Trophoblast cell (in vitro differentiated cells and primary cell): ENCODE measurements at regions not wholly inside any gene's neighbourhood (a gene's known extent, or its start where the extent isn't known, plus 50 kb on each side); places are given as distances from the start of the nearest gene placed in this dataset.

Source experiments
- DNase-seq, 2 donors: peaks; one replicate each; pipeline ENCODE4 v3.0.0-alpha.2; 2016
- H2AFZ ChIP-seq: 2 replicates; pipeline ENCODE4 v1.6.1; 2013; ENCODE audit warnings: low read length, moderate library complexity, mild to moderate bottlenecking; ENCODE audit not compliant: insufficient read depth, poor library complexity
- H2AK5ac ChIP-seq: 2 replicates; pipeline ENCODE4 v1.6.1; 2013; ENCODE audit warnings: mild to moderate bottlenecking, low read length
- H2BK120ac ChIP-seq: 2 replicates; pipeline ENCODE4 v1.6.1; 2013; ENCODE audit warnings: low read length, mild to moderate bottlenecking, moderate library complexity; ENCODE audit not compliant: insufficient read depth, poor library complexity
- H2BK12ac ChIP-seq: 2 replicates; pipeline ENCODE4 v1.6.1; 2013; ENCODE audit warnings: mild to moderate bottlenecking, low read length, moderate library complexity
- H2BK5ac ChIP-seq: 2 replicates; pipeline ENCODE4 v1.6.1; 2013; ENCODE audit warnings: low read length, low read depth, moderate library complexity, mild to moderate bottlenecking; ENCODE audit not compliant: poor library complexity
- H3K14ac ChIP-seq: 2 replicates; pipeline ENCODE4 v1.6.1; 2013; ENCODE audit warnings: mild to moderate bottlenecking, low read length
- H3K18ac ChIP-seq: 2 replicates; pipeline ENCODE4 v1.6.1; 2013; ENCODE audit warnings: mild to moderate bottlenecking, low read length
- H3K23ac ChIP-seq: 2 replicates; pipeline ENCODE4 v1.6.1; 2013; ENCODE audit warnings: low read length
- H3K27ac ChIP-seq: 2 replicates; pipeline ENCODE4 v1.5.1; 2013; ENCODE audit warnings: low read depth, mild to moderate bottlenecking, inconsistent platforms, low read length, moderate library complexity
- H3K27me3 ChIP-seq: 2 replicates; pipeline ENCODE4 v1.6.1; 2013; ENCODE audit warnings: inconsistent platforms, mild to moderate bottlenecking, low read length, moderate library complexity; ENCODE audit not compliant: insufficient read depth
- H3K36me3 ChIP-seq, 2 experiments: 1 replicate in 1 of 2; 2 replicates in 1 of 2; pipeline ENCODE4 v1.6.1; 2013; ENCODE audit warnings: low read length in 2 of 2, mild to moderate bottlenecking in 2 of 2, moderate library complexity in 1 of 2; ENCODE audit not compliant: insufficient read depth in 2 of 2, control insufficient read depth in 1 of 2
- H3K4ac ChIP-seq: 2 replicates; pipeline ENCODE4 v1.6.1; 2013; ENCODE audit warnings: low read depth, mild to moderate bottlenecking, low read length, moderate library complexity
- H3K4me1 ChIP-seq, 2 experiments: 1 replicate in 1 of 2; 2 replicates in 1 of 2; pipeline ENCODE4 v1.6.1; 2013; ENCODE audit warnings: low read length in 2 of 2, mild to moderate bottlenecking in 2 of 2, moderate library complexity in 1 of 2; ENCODE audit not compliant: insufficient read depth in 2 of 2, control insufficient read depth in 1 of 2
- H3K4me2 ChIP-seq: 2 replicates; pipeline ENCODE4 v1.6.1; 2013; ENCODE audit warnings: inconsistent platforms, mild to moderate bottlenecking, low read length, moderate library complexity
- H3K4me3 ChIP-seq: 2 replicates; pipeline ENCODE4 v1.5.1; 2013; ENCODE audit warnings: mild to moderate bottlenecking, low read depth, low read length, inconsistent platforms
- H3K79me1 ChIP-seq: one replicate; pipeline ENCODE4 v1.6.1; 2013; ENCODE audit warnings: low read length
- H3K79me2 ChIP-seq: 2 replicates; pipeline ENCODE4 v1.6.1; 2013; ENCODE audit warnings: low read length, mild to moderate bottlenecking; ENCODE audit not compliant: control insufficient read depth, insufficient read depth, poor library complexity
- H3K9ac ChIP-seq: 2 replicates; pipeline ENCODE4 v1.6.1; 2013; ENCODE audit warnings: mild to moderate bottlenecking, low read length
- H3K9me3 ChIP-seq: 2 replicates; pipeline ENCODE4 v1.6.1; 2013; ENCODE audit warnings: low read depth, mild to moderate bottlenecking, control low read depth, inconsistent platforms, low read length; ENCODE audit not compliant: insufficient read depth
- H4K12ac ChIP-seq: 2 replicates; pipeline ENCODE4 v1.6.1; 2013; ENCODE audit warnings: low read depth, mild to moderate bottlenecking, low read length, moderate library complexity
- H4K8ac ChIP-seq: 2 replicates; pipeline ENCODE4 v1.6.1; 2013; ENCODE audit warnings: low read depth, mild to moderate bottlenecking, low read length, moderate library complexity
- H4K91ac ChIP-seq: one replicate; pipeline ENCODE4 v1.6.1; 2013; ENCODE audit warnings: low read depth, mild to moderate bottlenecking, low read length, moderate library complexity
- WGBS: extraction: QIAGEN DNeasy Blood & Tissue Kit; methylation state at CpG from one replicate; pipeline ENCODE4 v1.1.7; 2013; ENCODE audit warnings: missing lambda C conversion rate; ENCODE audit not compliant: insufficient read length, insufficient coverage; ENCODE audit errors: extremely low coverage; 5-methylcytosine and 5-hydroxymethylcytosine counted together

DNA sequence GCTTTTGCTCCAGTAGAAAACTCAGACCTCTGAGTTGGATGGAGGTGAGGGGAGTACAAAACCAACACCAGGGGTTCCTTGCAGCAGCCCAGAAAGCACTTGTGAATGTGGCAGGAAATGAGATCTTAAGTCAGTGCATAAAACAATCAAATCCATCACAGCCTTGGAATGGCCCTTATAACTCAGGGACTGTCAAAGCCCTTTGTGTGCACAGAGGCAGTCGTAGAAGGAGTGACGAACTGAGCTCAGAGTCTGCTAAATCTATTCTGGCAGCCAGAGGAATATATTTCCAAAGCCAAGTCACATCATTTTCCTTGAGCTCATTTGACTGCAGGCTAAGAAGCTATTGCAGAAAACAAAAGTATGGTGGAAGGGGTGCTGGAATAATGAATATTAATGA is 676.6 kb downstream of the DHX35 start:
- Histone ChIP-seq H3K14ac (no peak overlapping the region), H3K27me3 (no peaks in the 10 kb centered on the region), H3K4me2 (no peak overlapping the region), H4K12ac (no peak overlapping the region), H3K9ac (no peak overlapping the region), H3K4me1 (no peaks in the 10 kb centered on the region), H2AFZ (no peak overlapping the region), H3K27ac (no peak overlapping the region), H2AK5ac (no peak overlapping the region), H2BK5ac (no peak overlapping the region), H3K23ac (no peak overlapping the region), H4K91ac (no peak overlapping the region), H3K9me3 (no peaks in the 10 kb centered on the region), H3K79me1 (no peaks in the 10 kb centered on the region), H3K4me3 (no peak overlapping the region), H3K18ac (no peak overlapping the region), H2BK12ac (no peak overlapping the region), H4K8ac (no peak overlapping the region), H3K4ac (no peak overlapping the region), H3K79me2 (no peaks in the 10 kb centered on the region), H3K36me3 (no peaks in the 10 kb centered on the region), H2BK120ac (no peak overlapping the region)
- WGBS = no CpG with 5 or more reads among the region's 2 CpGs
- DNase-seq = no peak

DNA sequence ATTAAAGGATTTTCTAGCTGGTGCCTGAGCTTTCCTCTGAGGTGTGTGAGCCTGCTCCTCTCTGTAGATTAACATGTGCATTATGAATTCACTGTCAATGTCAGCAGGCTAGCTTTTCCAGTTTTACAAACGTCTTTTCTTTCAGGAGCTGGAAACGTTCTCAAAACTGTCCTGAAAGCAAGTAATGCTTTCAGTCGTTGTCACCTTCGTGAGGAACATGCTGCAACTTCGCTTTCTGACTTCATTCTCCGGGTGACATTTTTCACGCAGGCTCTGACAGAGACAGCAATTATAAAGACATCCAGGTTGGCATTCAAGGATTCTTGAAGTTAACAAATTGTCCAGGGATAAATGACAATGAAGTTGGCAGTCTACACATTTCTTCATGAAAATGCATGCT is 671.5 kb downstream of the DHX35 start:
- Histone ChIP-seq H3K27ac (no peak overlapping the region), H3K14ac (no peak overlapping the region), H4K12ac (no peak overlapping the region), H3K79me2 (no peaks in the 10 kb centered on the region), H2BK120ac (no peak overlapping the region), H3K18ac (no peak overlapping the region), H3K4me1 (peaks cover 2 to 5% of the 10 kb centered on the region in 2 experiments), H3K79me1 (no peaks in the 10 kb centered on the region), H2BK12ac (no peak overlapping the region), H3K4me2 (no peak overlapping the region), H3K27me3 (no peaks in the 10 kb centered on the region), H2BK5ac (no peak overlapping the region), H4K8ac (no peak overlapping the region), H2AFZ (no peak overlapping the region), H3K9ac (no peak overlapping the region), H2AK5ac (no peak overlapping the region), H3K4me3 (no peak overlapping the region), H3K23ac (no peak overlapping the region), H3K4ac (no peak overlapping the region), H4K91ac (no peak overlapping the region), H3K36me3 (no peaks in the 10 kb centered on the region), H3K9me3 (no peaks in the 10 kb centered on the region)
- WGBS = no CpG with 5 or more reads among the region's 7 CpGs
- DNase-seq = no peak

DNA sequence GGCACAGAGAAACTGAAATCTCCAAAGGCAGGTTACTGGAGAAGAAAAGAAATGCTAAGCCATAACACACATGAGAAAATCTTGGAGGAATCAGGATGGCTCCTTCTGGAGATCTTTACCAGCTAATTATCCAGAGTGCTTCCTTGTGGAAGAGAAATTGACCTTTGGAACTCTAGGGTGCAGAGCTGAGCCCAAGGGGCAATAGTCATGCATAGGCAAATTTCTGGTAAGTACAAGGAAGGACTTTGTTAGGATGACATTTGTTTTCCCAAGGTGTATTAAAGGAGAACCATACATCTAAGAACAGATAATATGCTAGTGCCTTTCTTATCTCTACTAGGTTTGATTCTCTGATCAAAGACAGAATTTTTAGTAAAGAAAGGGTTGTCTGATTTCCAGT is 670.6 kb downstream of the DHX35 start:
- H3K79me2 ChIP-seq = no peaks in the 10 kb centered on the region
- no peak overlapping the region for H3K4me2 ChIP-seq
- H3K14ac ChIP-seq = no peak overlapping the region
- no peak overlapping the region for H2AK5ac ChIP-seq
- no peak for DNase-seq
- H4K91ac ChIP-seq = no peak overlapping the region
- H3K79me1 ChIP-seq = no peaks in the 10 kb centered on the region
- H3K27ac ChIP-seq = no peak overlapping the region
- H2BK5ac ChIP-seq = no peak overlapping the region
- no peak overlapping the region for H3K4ac ChIP-seq
- H4K8ac ChIP-seq = no peak overlapping the region
- H2BK120ac ChIP-seq = no peak overlapping the region
- no peak overlapping the region for H2BK12ac ChIP-seq
- H3K4me1 ChIP-seq = peaks cover 2 to 5% of the 10 kb centered on the region in 2 experiments
- no peak overlapping the region for H3K18ac ChIP-seq
- H4K12ac ChIP-seq = no peak overlapping the region
- no peak overlapping the region for H3K9ac ChIP-seq
- no peaks in the 10 kb centered on the region for H3K27me3 ChIP-seq
- H3K4me3 ChIP-seq = no peak overlapping the region
- H3K9me3 ChIP-seq = no peaks in the 10 kb centered on the region
- H3K36me3 ChIP-seq = no peaks in the 10 kb centered on the region
- no peak overlapping the region for H2AFZ ChIP-seq
- H3K23ac ChIP-seq = no peak overlapping the region

DNA sequence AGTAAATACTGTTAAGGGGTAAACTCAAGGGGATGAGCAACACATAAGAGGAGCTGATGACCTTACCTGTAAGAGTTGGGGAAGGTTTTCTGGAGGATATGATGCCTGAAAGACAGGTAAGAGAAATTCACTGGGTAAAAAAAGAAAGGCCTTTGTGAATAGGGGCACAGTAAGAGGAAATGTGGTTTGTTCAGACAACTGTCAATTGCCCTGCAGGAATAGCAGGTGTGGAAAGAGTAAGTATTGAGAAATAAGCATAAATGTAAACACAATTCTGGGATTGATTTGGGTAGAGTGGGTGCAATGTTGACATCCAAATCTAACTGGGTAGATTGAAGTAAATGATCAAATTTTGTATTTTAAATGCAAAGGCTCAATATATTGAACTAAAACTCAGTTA is 670.0 kb downstream of the DHX35 start:
- Histone ChIP-seq H3K4ac (no peak overlapping the region), H4K12ac (no peak overlapping the region), H2AFZ (no peak overlapping the region), H3K14ac (no peak overlapping the region), H4K91ac (no peak overlapping the region), H3K4me1 (peaks cover 2 to 5% of the 10 kb centered on the region in 2 experiments), H3K4me3 (no peak overlapping the region), H2BK120ac (no peak overlapping the region), H3K27ac (no peak overlapping the region), H3K27me3 (no peaks in the 10 kb centered on the region), H2AK5ac (no peak overlapping the region), H3K23ac (no peak overlapping the region), H3K9ac (no peak overlapping the region), H3K36me3 (no peaks in the 10 kb centered on the region), H4K8ac (no peak overlapping the region), H3K79me2 (no peaks in the 10 kb centered on the region), H3K4me2 (no peak overlapping the region), H3K18ac (no peak overlapping the region), H2BK5ac (no peak overlapping the region), H3K79me1 (no peaks in the 10 kb centered on the region), H3K9me3 (no peaks in the 10 kb centered on the region), H2BK12ac (no peak overlapping the region)
- DNase-seq = no peak

DNA sequence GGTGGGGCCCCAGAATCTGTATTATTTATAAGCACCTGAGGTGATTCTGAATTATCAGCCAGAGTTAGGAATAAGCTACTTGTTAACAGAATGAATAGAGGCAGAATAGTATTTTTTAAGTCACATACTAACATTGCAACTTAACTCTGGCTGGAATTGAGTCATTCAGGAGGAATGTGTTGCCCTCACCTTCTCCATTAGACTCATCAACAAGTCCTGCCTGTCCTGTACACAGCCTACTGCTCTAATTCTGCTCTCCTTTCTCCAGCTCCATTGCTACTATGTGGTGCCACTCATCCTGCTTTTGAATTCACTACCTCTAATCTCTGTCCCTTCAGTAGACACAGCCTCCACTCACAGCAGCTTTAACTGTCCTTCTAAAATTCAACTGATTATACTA is 669.4 kb downstream of the DHX35 start:
- H3K18ac ChIP-seq = no peak overlapping the region
- no peak overlapping the region for H3K27ac ChIP-seq
- H3K9me3 ChIP-seq = no peaks in the 10 kb centered on the region

More for the DNA sequence above, 669.4 kb downstream of the DHX35 start:
- no peak overlapping the region for H3K4me3 ChIP-seq
- no peaks in the 10 kb centered on the region for H3K27me3 ChIP-seq
- no peak overlapping the region for H4K91ac ChIP-seq
- no peak overlapping the region for H4K12ac ChIP-seq
- H2AK5ac ChIP-seq = no peak overlapping the region
- no peak overlapping the region for H2BK5ac ChIP-seq
- H3K79me2 ChIP-seq = no peaks in the 10 kb centered on the region
- DNase-seq = peak; percentile 10 to 47
- H3K36me3 ChIP-seq = no peaks in the 10 kb centered on the region
- H2BK12ac ChIP-seq = no peak overlapping the region
- H2BK120ac ChIP-seq = no peak overlapping the region
- no peak overlapping the region for H3K4ac ChIP-seq
- H3K4me1 ChIP-seq = peaks cover 2 to 5% of the 10 kb centered on the region in 2 experiments
- H3K9ac ChIP-seq = no peak overlapping the region
- no peak overlapping the region for H3K4me2 ChIP-seq
- no peak overlapping the region for H4K8ac ChIP-seq
- no peak overlapping the region for H3K14ac ChIP-seq
- H3K23ac ChIP-seq = no peak overlapping the region
- H3K79me1 ChIP-seq = no peaks in the 10 kb centered on the region
- H2AFZ ChIP-seq = no peak overlapping the region
